Fibroblast of skin of right quadriceps (primary cell): ENCODE measurements at regions not wholly inside any gene's neighbourhood (a gene's known extent, or its start where the extent isn't known, plus 50 kb on each side); places are given as distances from the start of the nearest gene placed in this dataset.
"Not testable (repeated sequence)": the region's sequence is repeated elsewhere in the genome, so short reads cannot be mapped to it uniquely, and the experiment has no call there.

ENCODE experiments used
- DNase-seq: peaks from one replicate; pipeline ENCODE4 v3.0.0-alpha.2; 2013

DNA sequence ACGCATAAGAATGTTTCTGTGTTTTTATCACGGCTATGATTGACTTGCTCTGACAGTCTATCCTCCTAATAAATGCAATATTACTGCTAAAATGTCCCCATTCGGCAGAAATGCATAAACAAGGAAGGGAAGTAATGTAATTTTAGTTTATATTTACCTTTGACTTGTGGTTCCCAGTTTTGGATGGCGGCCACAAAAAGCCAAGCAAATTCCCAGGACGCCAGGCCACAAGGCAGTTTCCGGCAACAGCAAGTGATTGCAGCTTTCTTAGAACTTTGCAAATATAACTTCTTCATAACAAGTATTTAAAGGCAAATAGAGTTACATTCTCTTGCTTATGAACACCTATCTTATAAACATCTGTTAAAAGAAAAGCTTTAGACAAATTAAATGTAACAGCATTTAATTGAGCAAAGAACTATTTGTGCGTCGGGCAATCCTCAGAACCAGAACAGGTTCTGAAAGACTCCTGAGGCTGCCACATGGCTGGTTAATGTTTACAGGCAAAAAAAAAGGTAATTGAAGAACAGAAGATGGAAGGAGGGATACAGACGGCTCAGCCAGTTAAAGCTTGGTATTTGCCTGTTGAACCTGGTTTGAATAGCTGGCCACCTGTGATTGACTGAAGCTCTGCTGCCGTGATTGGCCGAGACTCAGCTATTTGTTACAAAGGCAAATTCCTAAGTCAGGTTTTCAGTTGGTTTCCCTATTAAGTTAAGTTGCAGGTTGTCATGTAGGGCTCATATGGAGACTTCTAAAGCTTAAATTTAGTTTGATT lies 80.8 kb downstream of the C21orf91 start:
- DNase-seq: no peak

DNA sequence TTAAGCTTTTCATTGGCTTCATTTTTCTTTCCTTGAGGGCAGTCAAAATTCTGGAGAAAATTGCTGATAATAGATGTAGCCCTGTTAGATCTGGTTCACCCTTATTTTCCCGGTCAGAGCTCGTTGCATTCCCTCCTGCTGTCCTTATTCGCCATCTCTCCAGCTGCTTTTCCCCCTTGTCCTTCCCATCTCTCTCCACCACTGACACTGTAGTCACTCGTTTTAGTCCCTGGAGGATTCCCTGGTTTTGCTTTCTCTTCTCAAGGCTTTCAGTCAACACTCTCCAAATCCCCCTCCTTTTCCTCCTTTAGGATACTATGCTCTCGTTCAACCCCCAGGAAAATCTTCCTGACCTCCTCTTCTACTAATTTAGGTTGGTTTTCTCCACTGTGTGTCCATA lies 83.1 kb downstream of the C21orf91 start:
- DNase-seq: no peak

DNA sequence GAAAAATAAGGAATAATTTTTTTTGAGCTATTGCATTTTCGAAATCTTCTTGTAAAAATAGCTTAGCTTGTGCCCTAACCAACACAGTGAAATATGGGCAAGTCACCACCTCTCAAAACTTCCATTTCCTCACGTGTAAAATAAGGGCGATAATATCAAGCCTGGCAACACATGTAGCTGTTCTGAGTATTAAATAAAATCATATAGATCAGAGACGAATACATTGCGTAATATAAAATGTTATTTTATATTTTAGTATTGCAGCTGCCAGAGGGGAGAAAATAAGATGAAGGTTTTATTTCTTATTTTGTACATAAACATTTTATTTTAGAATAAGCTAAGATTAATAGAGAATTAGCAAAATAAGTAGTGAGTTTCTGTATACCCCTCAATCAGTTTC lies 85.9 kb downstream of the C21orf91 start:
- no peak for DNase-seq

DNA sequence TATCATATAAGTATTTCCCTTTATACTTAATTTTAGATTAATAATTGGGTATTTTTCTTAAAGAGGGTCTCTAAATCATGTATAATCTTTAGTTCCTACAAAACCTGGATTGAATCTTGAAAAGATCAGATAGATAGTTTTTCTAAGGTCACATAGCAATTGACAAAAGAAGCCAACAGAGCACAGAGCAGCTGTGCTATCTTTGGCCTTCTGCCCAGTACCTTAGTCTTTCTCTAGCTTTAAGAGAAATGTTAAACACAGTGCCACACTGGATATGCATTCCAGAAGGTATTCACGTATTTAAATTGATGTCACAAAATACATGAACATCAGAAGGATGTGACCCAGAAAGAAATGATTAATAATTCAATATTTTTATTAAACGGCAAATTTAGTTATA lies 86.8 kb downstream of the C21orf91 start:
- no peak for DNase-seq

DNA sequence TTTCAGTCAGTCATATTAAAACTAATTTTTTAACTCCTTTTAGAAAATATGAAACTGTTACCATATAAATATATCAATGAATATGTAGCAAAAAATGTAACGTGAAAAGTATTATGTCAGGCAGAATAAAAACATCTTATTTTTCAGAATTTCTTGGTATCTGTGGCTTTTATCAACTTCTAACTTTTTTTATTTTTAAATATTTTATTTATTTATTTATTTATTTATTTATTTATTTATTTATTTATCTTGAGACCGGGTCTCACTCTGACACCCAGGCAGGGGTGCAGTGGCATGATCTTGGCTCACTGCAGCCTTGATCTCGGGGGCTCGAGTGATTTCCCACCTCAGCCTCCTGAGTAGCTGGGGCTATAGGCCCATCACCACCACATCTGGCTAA lies 87.6 kb downstream of the C21orf91 start:
- DNase-seq: no peak

DNA sequence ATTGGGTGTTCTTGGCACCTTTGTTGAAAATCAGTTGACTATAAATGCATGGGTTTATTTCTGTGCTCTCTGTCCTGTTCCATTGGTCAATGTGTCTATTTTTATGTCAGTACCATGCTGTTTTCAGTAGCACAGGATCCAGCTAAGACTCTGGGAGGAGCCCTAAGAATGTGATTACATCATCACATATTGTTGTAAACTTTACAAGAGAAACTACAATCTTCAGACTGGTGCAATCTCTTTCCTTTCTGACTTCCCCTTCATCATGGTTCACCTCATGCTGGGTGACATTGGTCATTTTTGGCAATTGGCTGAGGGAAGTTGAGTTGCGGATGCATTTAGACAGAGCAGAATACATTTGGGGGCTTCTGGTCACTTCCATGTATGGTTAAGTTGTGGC lies 88.4 kb downstream of the C21orf91 start:
- no peak for DNase-seq

DNA sequence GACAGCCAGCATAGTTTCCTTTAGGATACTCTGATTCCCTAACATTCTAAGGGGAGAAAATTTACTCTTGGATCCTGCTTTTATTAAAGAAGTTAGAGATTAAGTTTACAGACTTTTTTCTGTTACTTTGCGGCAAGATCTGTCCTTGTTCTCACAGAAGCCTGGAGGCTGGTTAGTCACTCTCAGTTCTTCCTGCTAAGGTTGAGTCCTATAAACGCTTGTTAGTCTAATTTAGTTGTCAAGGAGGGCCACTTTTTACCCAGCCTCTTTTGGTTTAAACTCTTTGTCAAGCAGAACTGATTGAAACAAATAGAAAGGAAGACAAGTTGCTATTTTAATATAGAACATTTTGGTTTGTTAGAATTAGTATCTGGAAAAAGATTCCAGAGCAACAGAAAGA lies 89.7 kb downstream of the C21orf91 start:
- DNase-seq: no peak

DNA sequence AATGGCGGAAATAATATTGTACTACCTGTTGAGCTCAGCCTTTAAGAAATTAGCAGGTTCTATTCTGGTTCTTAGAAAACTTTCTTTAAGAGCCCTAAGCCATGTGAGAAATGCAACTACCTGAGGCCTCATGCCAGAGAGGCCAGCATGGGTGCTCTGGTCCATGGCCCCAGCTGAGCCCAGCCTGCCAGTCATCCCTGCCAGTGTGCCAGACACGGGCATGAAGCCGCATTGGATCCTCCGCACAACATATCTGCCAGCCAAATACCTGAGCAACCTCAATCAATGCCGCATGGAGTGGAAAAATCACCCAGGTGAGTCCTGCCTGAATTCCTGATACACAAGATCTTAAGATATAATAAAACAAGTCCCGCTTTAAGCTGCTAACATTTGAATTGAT lies 91.8 kb downstream of the C21orf91 start:
- no peak for DNase-seq

DNA sequence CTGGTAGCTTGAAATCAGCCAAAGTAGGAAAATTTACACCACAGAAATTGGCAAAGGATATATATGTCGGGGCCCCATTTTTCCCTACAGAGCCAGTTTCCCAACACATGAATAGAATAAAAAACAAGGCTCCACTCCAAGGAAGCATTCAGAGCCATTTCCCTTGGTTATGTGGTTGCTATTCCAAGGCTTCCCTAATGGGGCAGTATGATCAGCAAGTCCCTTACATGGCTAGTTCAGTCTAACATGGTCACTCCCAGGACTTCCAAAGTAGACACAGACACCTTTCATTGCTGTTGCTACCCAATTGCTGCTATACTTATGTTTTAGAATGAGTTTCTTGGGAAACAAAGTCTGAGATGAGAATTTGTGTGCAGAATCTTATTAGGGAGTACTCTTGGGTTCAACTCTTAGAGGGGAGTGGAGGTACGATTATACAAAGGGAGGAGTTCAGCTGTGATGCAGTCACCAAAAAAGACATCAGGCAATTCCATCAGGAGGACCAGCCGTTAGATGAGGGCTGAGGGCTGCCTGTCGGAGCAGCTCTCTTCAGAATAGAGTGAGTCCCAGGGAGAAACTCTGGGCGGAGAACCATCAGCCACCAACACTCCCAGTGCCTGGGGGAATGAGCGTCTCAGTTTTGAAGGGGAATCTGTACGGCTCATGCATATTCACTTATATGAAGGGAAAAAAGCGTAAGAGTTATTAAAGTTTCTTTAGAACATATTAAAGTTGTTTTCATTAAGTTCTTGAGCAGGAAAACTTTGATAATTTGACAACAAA lies 92.9 kb downstream of the C21orf91 start:
- no peak for DNase-seq

DNA sequence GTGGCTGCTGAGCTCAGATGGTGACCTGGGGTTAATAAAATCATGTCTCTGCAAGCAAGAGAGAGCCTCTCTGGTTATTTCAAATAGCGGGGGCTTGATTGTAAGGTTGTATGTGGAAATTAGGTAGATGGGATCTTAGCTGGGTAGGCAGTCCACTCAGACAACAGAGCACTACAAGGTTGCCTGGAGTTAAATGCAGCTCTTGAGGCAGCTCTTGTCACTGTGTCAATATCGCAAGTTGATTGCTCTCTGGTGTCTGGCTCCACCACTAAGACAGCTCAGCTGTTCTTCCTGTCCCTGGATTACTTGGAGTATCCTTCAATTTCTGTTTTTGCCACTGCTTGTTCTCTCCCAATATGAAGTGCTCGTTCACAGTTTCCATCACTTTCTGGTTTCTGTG lies 93.8 kb downstream of the C21orf91 start:
- no peak for DNase-seq

DNA sequence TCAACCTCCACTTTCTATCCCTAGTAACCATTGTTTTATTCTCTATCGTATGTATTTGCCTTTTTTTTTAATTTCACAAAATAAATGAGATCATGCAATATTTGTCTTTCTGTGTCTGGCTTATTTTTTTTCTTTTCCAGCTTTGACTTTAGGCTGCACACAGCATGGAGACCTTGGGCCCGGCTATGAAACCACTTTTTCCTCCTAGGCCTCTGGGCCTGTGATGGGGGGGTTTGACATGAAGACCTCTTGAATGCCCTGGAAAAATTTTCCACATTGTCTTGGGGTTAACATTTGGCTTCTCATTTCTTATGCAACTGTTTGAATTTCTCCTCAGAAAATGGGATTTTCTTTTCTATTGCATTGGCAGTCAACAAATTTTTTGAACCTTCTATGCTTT lies 100.2 kb upstream of the BTG3 start:
- no peak for DNase-seq

DNA sequence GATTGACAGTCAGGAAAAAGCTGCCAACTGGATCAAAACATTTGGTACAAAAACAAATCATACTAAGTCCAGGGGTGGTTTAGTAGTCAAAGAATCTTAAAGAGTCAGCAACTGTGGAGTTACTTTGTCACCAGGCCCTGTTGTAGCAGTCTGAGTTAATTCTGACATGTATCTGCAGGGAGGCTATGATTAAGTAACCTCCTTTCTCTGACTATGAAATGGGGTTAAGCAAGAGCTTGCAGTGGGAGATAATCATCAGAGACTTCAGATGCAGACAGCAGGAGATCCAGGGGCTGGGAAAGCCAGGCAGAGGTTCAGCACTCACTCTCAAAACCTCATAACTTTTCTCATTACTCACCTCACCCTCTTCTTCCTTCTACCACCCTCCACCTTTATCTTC lies 99.2 kb upstream of the BTG3 start:
- DNase-seq: no peak

DNA sequence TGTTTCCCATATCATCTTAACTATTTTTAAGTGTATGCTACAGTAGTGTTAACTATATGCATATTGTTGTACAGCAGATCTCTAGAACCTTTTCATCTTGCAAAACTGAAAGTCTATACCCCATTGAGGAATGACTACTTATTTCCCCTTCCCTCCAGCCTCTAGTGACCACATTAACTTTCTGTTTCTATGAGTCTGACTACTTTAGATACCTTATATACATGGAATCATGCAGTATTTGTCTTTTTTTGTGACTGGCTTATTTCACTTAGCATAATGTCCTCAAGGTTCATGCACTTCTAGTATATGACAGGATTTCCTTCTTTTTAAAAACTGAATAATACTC lies 96.5 kb upstream of the BTG3 start:
- DNase-seq: no peak

DNA sequence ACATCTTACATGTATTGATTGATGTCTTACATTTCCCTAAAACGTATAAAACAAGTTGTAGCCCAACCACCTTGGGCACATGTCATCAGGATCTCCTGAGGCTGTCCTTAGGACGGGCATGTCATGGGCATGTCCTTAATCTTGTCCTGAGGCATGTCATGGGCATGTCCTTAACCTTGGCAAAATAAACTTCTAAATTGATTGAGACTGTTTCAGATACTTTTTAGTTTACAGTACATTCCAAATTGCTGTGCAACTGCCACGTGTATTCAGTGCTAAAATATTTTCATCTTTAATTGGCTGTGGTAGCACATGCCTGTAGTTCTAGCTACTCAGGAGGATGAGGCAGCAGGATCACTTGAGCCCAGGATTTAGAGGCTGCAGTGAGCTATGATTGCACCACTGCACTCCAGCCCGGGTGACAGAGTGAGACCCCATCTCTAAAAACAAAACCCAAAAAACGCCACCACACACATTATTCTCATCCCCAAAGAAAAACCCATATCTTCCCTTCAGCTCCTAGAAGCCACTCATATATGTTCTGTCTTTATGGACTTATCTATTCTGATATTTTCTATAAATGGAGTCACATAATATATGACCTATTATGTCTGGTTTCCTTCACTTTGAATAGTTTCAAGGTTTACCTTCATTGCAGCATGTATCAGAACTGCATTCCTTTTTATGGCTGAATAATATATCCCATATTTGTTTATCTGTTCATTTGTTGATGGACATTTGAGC lies 96.0 kb upstream of the BTG3 start:
- no peak for DNase-seq

DNA sequence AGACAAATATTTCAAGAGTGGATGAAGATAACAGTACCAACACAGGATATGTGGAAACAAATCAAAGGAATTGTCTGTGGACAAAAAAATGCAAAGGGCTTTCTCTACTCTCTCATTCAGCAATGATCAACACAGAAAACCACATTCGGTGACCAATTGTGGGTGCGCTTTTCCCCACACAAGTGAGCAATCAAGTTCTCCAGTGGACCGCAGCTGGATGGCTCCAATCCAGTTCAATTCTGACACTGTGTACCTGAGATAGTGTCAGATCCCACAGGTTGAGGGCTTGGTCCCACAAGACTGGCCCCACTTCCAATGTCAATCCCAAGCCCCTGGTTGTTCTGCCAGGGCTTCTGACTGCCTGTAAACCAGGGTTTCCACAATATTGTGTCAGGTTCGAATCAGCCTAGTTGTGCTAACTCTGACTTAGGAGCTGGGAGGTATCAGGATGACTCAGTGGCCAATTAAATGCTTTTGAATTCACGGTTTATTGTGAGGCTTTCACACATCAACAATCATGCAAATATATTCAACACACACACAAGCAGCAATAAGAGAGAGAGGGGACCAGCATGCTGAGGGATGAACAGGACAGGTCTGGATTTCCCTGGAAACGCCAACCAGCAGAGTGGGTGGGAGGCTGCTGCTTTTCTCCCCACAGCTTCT lies 87.0 kb upstream of the BTG3 start:
- no peak for DNase-seq

DNA sequence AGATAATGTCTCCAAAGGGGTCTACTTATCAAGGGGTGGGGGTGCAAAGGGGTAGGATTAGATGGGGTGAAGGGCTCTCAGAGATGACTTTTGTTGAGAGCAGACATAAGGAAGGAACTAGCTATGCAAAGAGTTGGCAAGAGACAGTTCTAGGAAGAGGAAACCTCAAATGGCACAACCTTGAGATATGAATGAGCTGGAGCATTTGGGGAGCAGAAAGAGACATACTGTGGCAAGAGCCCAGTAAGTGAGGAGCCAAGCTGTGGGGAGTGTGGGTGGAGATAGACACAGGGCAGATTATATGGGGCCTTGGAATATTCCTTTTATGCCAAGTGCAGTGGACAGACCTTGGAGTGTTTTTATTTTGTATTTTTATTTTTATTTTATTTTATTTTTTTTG lies 84.8 kb upstream of the BTG3 start:
- DNase-seq: no peak

DNA sequence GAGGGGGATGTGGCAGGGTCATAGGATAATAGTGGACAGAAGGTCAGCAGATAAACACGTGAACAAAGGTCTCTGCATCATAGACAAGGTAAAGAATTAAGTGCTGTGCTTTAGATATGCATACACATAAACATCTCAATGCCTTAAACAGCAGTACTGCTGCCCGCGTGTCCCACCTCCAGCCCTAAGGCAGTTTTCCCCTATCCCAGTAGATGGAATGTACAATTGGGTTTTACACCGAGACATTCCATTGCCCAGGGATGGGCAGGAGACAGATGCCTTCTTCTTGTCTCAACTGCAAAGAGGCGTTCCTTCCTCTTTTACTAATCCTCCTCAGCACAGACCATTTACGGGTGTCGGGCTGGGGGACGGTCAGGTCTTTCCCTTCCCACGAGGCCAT lies 81.7 kb upstream of the BTG3 start:
- not testable (repeated sequence) for DNase-seq

DNA sequence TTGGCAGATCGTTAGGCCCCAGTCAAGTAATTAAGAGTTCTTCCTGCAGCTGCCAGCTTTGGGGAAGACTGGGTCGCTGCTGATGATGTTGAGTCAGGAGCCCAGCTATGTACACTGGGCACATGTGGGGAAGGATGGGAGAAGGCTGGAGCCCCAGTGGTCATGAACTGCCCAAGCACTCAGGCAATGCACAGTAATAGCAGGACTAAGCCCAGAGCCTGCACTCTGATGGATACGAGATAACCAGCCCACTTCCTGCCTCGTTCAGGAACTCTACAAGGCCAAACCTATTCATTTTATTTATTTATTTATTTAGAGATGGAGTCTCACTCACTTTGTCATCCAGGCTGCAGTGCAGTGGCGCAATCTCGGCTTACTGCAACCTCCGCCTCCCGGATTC lies 81.1 kb upstream of the BTG3 start:
- DNase-seq: no peak

DNA sequence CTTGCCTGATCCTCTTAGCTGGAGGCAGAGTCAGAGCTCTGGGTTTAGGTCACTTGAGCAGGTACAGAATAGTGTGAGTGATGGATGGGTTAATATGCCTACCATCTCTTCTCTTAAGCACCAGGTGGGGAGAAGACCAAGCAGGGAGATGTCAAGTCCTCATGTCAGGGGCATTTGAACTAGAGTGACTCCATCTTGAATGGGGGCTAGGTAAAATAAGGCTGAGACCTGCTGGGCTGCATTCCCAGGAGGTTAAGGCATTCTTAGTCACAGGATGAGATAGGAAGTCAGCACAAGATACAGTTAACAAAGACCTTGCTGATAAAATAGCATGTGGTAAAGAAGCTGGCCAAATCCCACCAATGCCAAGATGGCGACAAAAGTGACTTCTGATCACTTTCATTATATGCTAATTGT lies 77.4 kb upstream of the BTG3 start:
- DNase-seq: no peak

DNA sequence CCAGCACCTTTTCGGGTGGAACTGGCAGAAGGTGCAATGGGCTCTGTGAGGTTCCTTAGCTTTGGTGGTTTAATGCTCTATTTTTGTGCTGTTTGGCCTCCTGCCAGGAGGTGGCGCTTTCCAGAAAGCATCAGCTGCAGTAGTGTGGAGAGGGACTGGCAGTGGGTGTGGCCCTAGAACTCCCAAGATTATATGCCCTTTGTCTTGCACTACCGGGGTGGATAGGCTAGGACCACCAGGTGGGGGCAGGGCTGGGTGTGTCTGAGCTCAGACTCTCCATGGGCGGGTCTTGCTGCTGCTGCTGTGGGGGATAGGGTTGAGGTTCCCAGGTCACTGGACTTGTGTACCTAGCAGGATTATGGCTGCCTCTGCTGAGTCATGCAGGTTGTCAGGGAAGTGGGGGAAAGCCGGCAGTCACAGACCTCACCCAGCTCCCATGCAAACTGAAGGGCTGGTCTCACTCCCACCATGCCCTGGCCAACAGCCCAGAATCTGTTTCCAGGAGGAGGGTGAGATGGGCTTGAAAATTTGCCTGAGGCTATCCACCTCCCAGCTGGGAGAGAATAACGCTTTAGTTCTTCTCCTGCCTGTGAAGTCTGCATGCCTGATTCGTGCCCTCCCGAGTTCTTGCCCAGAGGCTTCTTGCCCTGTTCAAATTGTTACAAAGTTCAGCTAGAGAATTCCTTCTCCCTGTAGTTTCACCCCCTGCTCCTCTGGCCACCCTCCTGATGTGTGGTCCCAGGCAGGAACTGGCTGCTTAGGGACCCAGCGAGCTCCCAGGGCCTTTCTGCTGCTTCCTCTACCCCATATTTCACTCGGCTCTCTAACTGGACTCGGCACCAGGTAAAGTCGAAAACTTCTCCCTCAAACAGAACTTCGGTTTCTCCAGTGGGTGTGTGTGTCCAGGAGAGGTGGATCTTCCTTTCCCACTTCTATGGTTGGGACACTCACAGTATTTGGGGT lies 76.5 kb upstream of the BTG3 start:
- DNase-seq: peak; percentile 9

DNA sequence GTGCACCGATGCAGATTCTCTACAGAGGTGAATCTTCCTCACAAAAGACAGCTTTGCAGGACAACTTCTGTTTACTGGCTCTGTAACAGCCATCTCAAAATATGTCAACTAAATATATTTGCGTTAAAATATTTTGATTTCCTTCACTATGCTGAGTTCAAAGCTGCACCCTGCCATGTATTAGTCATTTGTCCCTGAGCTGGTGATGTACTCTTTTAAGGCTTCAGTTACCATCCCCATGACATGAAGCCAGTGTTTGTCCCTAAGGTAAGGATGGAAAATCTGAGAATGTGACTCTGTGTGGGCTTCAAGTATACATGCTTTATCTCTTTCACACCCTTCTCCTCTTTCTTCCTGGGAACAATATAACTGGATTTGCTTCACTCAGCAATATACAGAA lies 70.2 kb upstream of the BTG3 start:
- DNase-seq: no peak

DNA sequence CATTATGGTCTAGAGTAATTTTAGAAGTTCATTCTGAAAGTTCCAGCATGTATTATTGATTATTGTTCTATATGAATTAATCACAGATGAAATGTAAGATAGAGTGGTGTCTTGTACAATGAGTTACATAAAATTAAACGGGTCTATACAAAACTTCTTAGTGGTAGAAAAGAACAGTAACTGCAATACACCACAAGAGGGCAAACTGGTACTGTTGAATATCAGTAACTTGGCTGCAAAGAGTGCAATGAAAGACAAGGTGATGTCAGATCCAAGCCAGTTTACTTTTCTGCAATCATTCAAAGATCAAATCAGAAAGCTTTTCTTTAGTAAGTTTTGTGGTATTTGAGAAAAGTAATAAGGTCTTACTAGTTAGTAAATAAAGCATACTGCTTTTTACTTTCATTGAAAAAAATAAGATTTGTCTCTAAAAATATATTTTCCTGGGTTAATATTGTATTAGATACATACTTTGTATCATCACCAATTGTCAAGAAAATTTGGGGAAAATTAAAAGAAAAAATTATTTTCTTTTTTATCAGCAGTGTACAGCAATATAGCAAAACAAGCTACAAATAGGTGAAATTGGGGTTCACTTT lies 66.4 kb upstream of the BTG3 start:
- DNase-seq: peak; percentile 59
